ENCODE measurements at regions not wholly inside any gene's neighbourhood (a gene's known extent, or its start where the extent isn't known, plus 50 kb on each side); places are given as distances from the start of the nearest gene placed in this dataset.

- no peak for TF ChIP-seq CTCF (IDR thresholded peaks at IDR 0.05)
- TF ChIP-seq POLR2AphosphoS5 (IDR thresholded peaks at IDR 0.05), result no peak
- no peak for TF ChIP-seq POLR2A (IDR thresholded peaks at IDR 0.05)
- TF ChIP-seq EP300 (IDR thresholded peaks at IDR 0.05), result no peak
These were observed 186.1 kb downstream of the ADCYAP1 start for GRCh38 chr18:1090758-1091157.

Measured in sigmoid colon (tissue), 4 donors.